A549 (cell line): ENCODE measurements at regions not wholly inside any gene's neighbourhood (a gene's known extent, or its start where the extent isn't known, plus 50 kb on each side); places are given as distances from the start of the nearest gene placed in this dataset.
A peak's percentile ranks its signal among the peaks of the same experiment; 100 is the strongest.

Experiments used
- ATAC-seq, 2 experiments: fragments of 200-7000 bp in 1 of 2; fragments of >200 bp in 1 of 2; cut with Nextera tagmentation in 1 of 2; cut with Tn5 transposase in 1 of 2; 3 replicates each; pipeline versions ENCODE4 v1.8.0 to v1.9.1; 2018 to 2020; ENCODE audit warnings: mild to moderate bottlenecking in 1 of 2, moderate library complexity in 1 of 2
- CTCF ChIA-PET: fragments of 300-600 bp; sonication (Branson Sonifier 250); formaldehyde crosslinking; extraction: SDS; loops from one replicate; lab custom pipeline; 2021; ENCODE audit warnings: antibody characterized with exemption, inconsistent platforms; lab: Yijun Ruan, JAX
- POLR2A ChIA-PET: fragments of 350-600 bp; formaldehyde crosslinking; extraction: SDS; loops from one replicate; lab custom pipeline; 2021; ENCODE audit warnings: antibody characterized with exemption, inconsistent platforms; lab: Yijun Ruan, JAX
- DNase-seq, 2 experiments: peaks; one replicate each; pipeline versions ENCODE4 v3.0.0 to v3.0.0-alpha.2; 2011 to 2016; ENCODE audit warnings: low read depth in 1 of 2, low spot score in 1 of 2
- FAIRE-seq: peaks from 2 replicates; lab custom pipeline; 2011; peaks lifted over from hg19 to GRCh38; lab: Jason Lieb, UNC
- H3K27ac ChIP-seq, 2 experiments: fragments of >200 bp; sonication (Bioruptor Twin); formaldehyde crosslinking; 3 replicates each; pipeline ENCODE4 v1.5.1; 2016 to 2017
- H3K4me1 ChIP-seq: fragments of >200 bp; sonication (Bioruptor Twin); formaldehyde crosslinking; 3 replicates; pipeline ENCODE4 v1.6.1; 2016
- H3K4me2 ChIP-seq: fragments of >200 bp; sonication (Bioruptor Twin); formaldehyde crosslinking; 3 replicates; pipeline ENCODE4 v1.6.1; 2016
- H3K4me3 ChIP-seq: fragments of >200 bp; sonication (Bioruptor Twin); formaldehyde crosslinking; 3 replicates; pipeline ENCODE4 v1.5.1; 2016
- H3K9me3 ChIP-seq: fragments of >200 bp; sonication (Bioruptor Twin); formaldehyde crosslinking; 3 replicates; pipeline ENCODE4 v1.6.1; 2016
- CBX2 ChIP-seq: fragments of 200-600 bp; sonication (generic); IDR thresholded peaks from 2 replicates; pipeline ENCODE4 v1.6.1; 2016; ENCODE audit warnings: low read depth, mild to moderate bottlenecking, borderline replicate concordance
- CBX8 ChIP-seq: fragments of 200-600 bp; sonication (generic); IDR thresholded peaks from 2 replicates; pipeline ENCODE4 v1.6.1; 2016
- CEBPB ChIP-seq, 2 experiments: fragments of >200 bp in 1 of 2; sonication (Bioruptor Twin) in 1 of 2; formaldehyde crosslinking in 1 of 2; IDR thresholded peaks; 2 replicates each; pipeline ENCODE4 v1.6.1; 2012 to 2016
- CHD2 ChIP-seq: fragments of 150-350 bp; IDR thresholded peaks from 2 replicates; pipeline ENCODE4 v1.6.1; 2014; ENCODE audit warnings: low read length; ENCODE audit not compliant: partially characterized antibody
- CHD4 ChIP-seq: fragments of 200-600 bp; sonication (generic); IDR thresholded peaks from 2 replicates; pipeline ENCODE4 v1.6.1; 2016; ENCODE audit warnings: antibody characterized with exemption, mild to moderate bottlenecking, borderline replicate concordance
- CTCF ChIP-seq: fragments of >200 bp; sonication (Bioruptor Twin); formaldehyde crosslinking; IDR thresholded peaks from 3 replicates; pipeline ENCODE4 v1.5.1; 2016
- E2F6 ChIP-seq: IDR thresholded peaks from 2 replicates; pipeline ENCODE4 v1.6.1; 2012; ENCODE audit warnings: low read depth, borderline replicate concordance
- EHF ChIP-seq: fragments of 250-450 bp; sonication (Bioruptor Pico); IDR thresholded peaks from 2 replicates; pipeline ENCODE4 v1.5.0; 2020; ENCODE audit warnings: mild to moderate bottlenecking
- EHMT2 ChIP-seq: fragments of 200-600 bp; sonication (generic); IDR thresholded peaks from 2 replicates; pipeline ENCODE4 v1.6.1; 2016; ENCODE audit warnings: antibody characterized with exemption, low read depth, mild to moderate bottlenecking, moderate library complexity
- EP300 ChIP-seq, 2 experiments: fragments of >200 bp; sonication (Bioruptor Twin); formaldehyde crosslinking; IDR thresholded peaks; 2 replicates in 1 of 2; 3 replicates in 1 of 2; pipeline ENCODE4 v1.6.1; 2016 to 2017
- FOSB ChIP-seq: fragments of 250-450 bp; sonication (Bioruptor Pico); IDR thresholded peaks from 2 replicates; pipeline ENCODE4 v1.5.0; 2020; ENCODE audit warnings: mild to moderate bottlenecking, moderate library complexity
- FOSL2 ChIP-seq, 2 experiments: fragments of 450-650 bp in 1 of 2; fragments of >200 bp in 1 of 2; sonication (Bioruptor Twin) in 1 of 2; formaldehyde crosslinking; IDR thresholded peaks; 2 replicates each; pipeline versions ENCODE4 v1.5.0 to v1.6.1; 2016 to 2020; ENCODE audit warnings: mild to moderate bottlenecking in 1 of 2, moderate library complexity in 1 of 2
- FOXS1 ChIP-seq: fragments of 250-450 bp; sonication (Bioruptor Pico); IDR thresholded peaks from 2 replicates; pipeline ENCODE4 v1.5.0; 2020; ENCODE audit warnings: mild to moderate bottlenecking, moderate library complexity
- GATA3 ChIP-seq: IDR thresholded peaks from 2 replicates; pipeline ENCODE4 v1.6.1; 2012; ENCODE audit warnings: borderline replicate concordance
- HDAC2 ChIP-seq: fragments of 200-600 bp; sonication (generic); IDR thresholded peaks from 2 replicates; pipeline ENCODE4 v1.6.1; 2016
- HMGXB4 ChIP-seq: fragments of 250-450 bp; sonication (Bioruptor Pico); IDR thresholded peaks from 2 replicates; pipeline ENCODE4 v1.5.0; 2021; ENCODE audit warnings: mild to moderate bottlenecking, moderate library complexity, borderline replicate concordance
- HOXB13 ChIP-seq: fragments of 250-450 bp; sonication (Bioruptor Pico); IDR thresholded peaks from 2 replicates; pipeline ENCODE4 v1.5.0; 2020; ENCODE audit warnings: low read depth, mild to moderate bottlenecking, moderate library complexity
- JUNB ChIP-seq: fragments of >200 bp; sonication (Bioruptor Twin); formaldehyde crosslinking; IDR thresholded peaks from 2 replicates; pipeline ENCODE4 v1.6.1; 2016
- MAFK ChIP-seq: fragments of 450-650 bp; IDR thresholded peaks from 2 replicates; pipeline ENCODE4 v1.6.1; 2014; ENCODE audit not compliant: partially characterized antibody
- MAZ ChIP-seq: fragments of 150-350 bp; IDR thresholded peaks from 2 replicates; pipeline ENCODE4 v1.6.1; 2014; ENCODE audit warnings: antibody characterized with exemption, low read depth, low read length, borderline replicate concordance
- POLR2A ChIP-seq: IDR thresholded peaks from 2 replicates; pipeline ENCODE4 v1.6.1; 2012; ENCODE audit warnings: mild to moderate bottlenecking, low read length
- RFX5 ChIP-seq: fragments of 450-650 bp; IDR thresholded peaks from 2 replicates; pipeline ENCODE4 v1.7.1; 2014; ENCODE audit warnings: antibody characterized with exemption, mild to moderate bottlenecking, moderate library complexity
- RNF2 ChIP-seq: fragments of 200-600 bp; sonication (generic); IDR thresholded peaks from 2 replicates; pipeline ENCODE4 v1.6.1; 2016; ENCODE audit warnings: low read depth, mild to moderate bottlenecking, antibody characterized with exemption, moderate library complexity, borderline replicate concordance
- SMC3 ChIP-seq: fragments of >200 bp; sonication (Bioruptor Twin); formaldehyde crosslinking; IDR thresholded peaks from 3 replicates; pipeline ENCODE4 v1.6.1; 2018; ENCODE audit warnings: inconsistent platforms
- SREBF2 ChIP-seq: fragments of 450-650 bp; IDR thresholded peaks from 2 replicates; pipeline ENCODE4 v1.6.1; 2014; ENCODE audit warnings: mild to moderate bottlenecking, moderate library complexity
- ZNF302 ChIP-seq: fragments of 250-450 bp; sonication (Bioruptor Pico); IDR thresholded peaks from 2 replicates; pipeline ENCODE4 v1.9.0; 2021; ENCODE audit warnings: inconsistent platforms, mild to moderate bottlenecking, moderate library complexity
- WGBS: methylation state at CpG from one replicate; pipeline ENCODE4 v1.1.6; 2017; ENCODE audit errors: missing lambda C conversion rate; 5-methylcytosine and 5-hydroxymethylcytosine counted together
- TF ChIP-seq, protein P1 (sequence below): fragments of 150-350 bp; IDR thresholded peaks from 2 replicates; pipeline ENCODE4 v1.6.1; 2014; ENCODE audit warnings: low read depth, mild to moderate bottlenecking, low read length
- TF ChIP-seq, protein P2 (sequence below): fragments of >200 bp; sonication (Bioruptor Twin); formaldehyde crosslinking; IDR thresholded peaks from 3 replicates; pipeline ENCODE4 v1.6.1; 2016
- TF ChIP-seq, protein P3 (sequence below): fragments of 250-450 bp; sonication (Bioruptor Pico); IDR thresholded peaks from 2 replicates; pipeline ENCODE4 v1.5.0; 2020; ENCODE audit warnings: low read depth, mild to moderate bottlenecking, moderate library complexity

DNA sequence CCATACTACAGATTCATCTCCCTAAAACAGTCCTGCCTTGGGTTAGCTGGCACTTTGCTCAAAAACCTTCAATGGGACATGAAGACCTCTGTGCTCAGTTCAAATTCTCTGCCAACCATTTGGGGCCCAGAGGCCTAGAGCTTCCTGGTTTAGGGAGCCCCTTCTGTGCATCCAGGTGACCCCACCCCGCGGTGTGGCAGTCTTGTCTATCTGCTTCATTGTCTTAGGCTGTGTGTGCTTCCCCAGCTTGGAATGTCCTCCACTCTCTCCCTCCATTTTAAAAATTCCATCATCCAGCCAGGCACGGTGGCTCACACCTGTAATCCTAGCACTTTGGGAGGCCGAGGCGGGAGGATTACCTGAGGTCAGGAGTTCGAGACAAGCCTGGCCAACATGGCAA, 99.0 kb upstream of the NEO1 start:
- WGBS, result 61% methylated on average over 6 of the region's 6 CpGs
- DNase-seq (no peak), FAIRE-seq (no peak), ATAC-seq (no peak)
- POLR2A ChIA-PET, result no interaction called here
- CTCF ChIA-PET, result interaction anchor here (3.4 kb wide), 1 partner anchor 10 kb away, joined by 14 read pairs; no protein-coding TSS in a partner anchor
- Histone ChIP-seq H3K9me3 (no peaks in the 10 kb centered on the region), H3K4me1 (no peaks in the 10 kb centered on the region), H3K4me2 (no peak overlapping the region), H3K27ac (no peak overlapping the region), H3K4me3 (no peak overlapping the region)
- TF ChIP-seq FOSL2 (IDR thresholded peaks at IDR 0.05) (no peak), FOSL2 (CRISPR knock-in tag; IDR thresholded peaks at IDR 0.05) (no peak), CHD2 (no peak), POLR2A (no peak), EHF (no peak)
- TF ChIP-seq, protein P1, sequence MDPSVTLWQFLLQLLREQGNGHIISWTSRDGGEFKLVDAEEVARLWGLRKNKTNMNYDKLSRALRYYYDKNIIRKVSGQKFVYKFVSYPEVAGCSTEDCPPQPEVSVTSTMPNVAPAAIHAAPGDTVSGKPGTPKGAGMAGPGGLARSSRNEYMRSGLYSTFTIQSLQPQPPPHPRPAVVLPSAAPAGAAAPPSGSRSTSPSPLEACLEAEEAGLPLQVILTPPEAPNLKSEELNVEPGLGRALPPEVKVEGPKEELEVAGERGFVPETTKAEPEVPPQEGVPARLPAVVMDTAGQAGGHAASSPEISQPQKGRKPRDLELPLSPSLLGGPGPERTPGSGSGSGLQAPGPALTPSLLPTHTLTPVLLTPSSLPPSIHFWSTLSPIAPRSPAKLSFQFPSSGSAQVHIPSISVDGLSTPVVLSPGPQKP, result no peak
- TF ChIP-seq, protein P2, sequence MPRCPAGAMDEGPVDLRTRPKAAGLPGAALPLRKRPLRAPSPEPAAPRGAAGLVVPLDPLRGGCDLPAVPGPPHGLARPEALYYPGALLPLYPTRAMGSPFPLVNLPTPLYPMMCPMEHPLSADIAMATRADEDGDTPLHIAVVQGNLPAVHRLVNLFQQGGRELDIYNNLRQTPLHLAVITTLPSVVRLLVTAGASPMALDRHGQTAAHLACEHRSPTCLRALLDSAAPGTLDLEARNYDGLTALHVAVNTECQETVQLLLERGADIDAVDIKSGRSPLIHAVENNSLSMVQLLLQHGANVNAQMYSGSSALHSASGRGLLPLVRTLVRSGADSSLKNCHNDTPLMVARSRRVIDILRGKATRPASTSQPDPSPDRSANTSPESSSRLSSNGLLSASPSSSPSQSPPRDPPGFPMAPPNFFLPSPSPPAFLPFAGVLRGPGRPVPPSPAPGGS, result no peak

DNA sequence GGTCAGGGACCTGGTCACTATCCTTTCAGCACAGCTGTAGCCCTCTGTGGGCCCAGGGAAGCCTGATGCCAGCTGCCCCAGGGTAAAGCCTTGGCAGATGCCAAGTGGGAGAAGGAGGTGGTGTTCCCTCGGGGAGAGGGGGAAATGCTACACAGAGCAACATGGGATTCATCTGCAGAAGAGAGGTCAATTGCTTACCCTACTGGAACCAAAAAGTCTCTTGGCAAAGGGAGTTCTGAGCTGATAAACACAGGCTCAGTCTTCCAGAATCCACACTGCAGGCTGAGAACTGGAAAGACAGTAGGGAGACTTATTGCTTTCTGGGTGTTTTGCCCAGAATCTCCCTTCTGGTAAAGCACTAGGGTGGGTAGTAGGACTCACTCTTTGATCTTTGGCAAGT, 100.1 kb upstream of the NEO1 start:
- WGBS, result 10% methylated on average over 1 of the region's 1 CpG
- no peak for TF ChIP-seq HMGXB4
- no peak for TF ChIP-seq MAFK
- TF ChIP-seq EP300 (IDR thresholded peaks at IDR 0.05), result no peak
- TF ChIP-seq CBX2, result no peak
- TF ChIP-seq, protein P3, sequence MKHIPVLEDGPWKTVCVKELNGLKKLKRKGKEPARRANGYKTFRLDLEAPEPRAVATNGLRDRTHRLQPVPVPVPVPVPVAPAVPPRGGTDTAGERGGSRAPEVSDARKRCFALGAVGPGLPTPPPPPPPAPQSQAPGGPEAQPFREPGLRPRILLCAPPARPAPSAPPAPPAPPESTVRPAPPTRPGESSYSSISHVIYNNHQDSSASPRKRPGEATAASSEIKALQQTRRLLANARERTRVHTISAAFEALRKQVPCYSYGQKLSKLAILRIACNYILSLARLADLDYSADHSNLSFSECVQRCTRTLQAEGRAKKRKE (CRISPR knock-in tag), result no peak
- no peak for TF ChIP-seq CBX8
- TF ChIP-seq FOXS1 (CRISPR knock-in tag), result no peak
- TF ChIP-seq RFX5, result no peak
- no peak for TF ChIP-seq CHD2
- TF ChIP-seq CHD4, result no peak
- TF ChIP-seq GATA3, result no peak
- no peak for TF ChIP-seq HDAC2
- TF ChIP-seq HOXB13, result no peak
- TF ChIP-seq RNF2, result no peak

DNA sequence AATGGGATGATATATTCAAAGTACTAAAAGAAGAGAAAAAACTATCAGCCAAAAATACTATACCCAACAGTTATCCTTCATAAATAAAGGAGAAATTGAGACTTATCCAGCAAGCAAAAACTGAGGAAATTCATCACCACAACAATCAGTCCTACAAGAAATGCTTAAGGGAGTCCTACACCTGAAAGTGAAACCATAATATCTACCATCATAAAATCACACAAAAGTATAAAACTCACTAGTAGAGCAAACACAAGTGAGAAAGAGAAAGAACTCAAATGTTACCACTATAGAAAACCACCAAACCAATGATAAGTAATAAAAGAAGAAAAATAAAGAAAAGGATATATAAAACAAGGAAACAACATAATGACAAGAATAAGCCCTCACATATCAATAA, 103.6 kb upstream of the NEO1 start:
- TF ChIP-seq SREBF2 (no peak), EP300 (IDR thresholded peaks at IDR 0.05) (no peak), EHMT2 (no peak), MAZ (no peak), CHD2 (no peak), CTCF (no peak), E2F6 (no peak), SMC3 (no peak), JUNB (no peak), RFX5 (no peak), CEBPB (IDR thresholded peaks at IDR 0.05) (no peak), FOSB (CRISPR knock-in tag) (no peak), ZNF302 (CRISPR knock-in tag) (no peak)
- TF ChIP-seq, protein P3 (CRISPR knock-in tag), result no peak
- H3K4me2 ChIP-seq, result no peak overlapping the region
- POLR2A ChIA-PET, result no interaction called here
- FAIRE-seq, result peak; percentile 81
- CTCF ChIA-PET, result no interaction called here
- H3K9me3 ChIP-seq, result peaks cover 18% of the 10 kb centered on the region
- no peaks in the 10 kb centered on the region for H3K4me1 ChIP-seq
- no peak overlapping the region for H3K27ac ChIP-seq
- no peak for DNase-seq
- no peak for ATAC-seq
- H3K4me3 ChIP-seq, result no peak overlapping the region

More for the DNA sequence above, 100.1 kb upstream of the NEO1 start:
- H3K4me1 ChIP-seq, result no peaks in the 10 kb centered on the region
- DNase-seq (no peak), FAIRE-seq (no peak), ATAC-seq (peak in 1 of 2 experiments; percentile 19; a peak in 1 of 6 replicates)
- H3K9me3 ChIP-seq, result peaks cover 8% of the 10 kb centered on the region
- no peak overlapping the region for H3K27ac ChIP-seq
- H3K4me3 ChIP-seq, result no peak overlapping the region
- ChIA-PET CTCF (interaction anchor here (1.1 kb wide), 1 partner anchor 15 kb away, joined by 3 read pairs; no protein-coding TSS in a partner anchor), POLR2A (no interaction called here)
- no peak overlapping the region for H3K4me2 ChIP-seq
